H1 (cell line): ENCODE measurements at regions not wholly inside any gene's neighbourhood (a gene's known extent, or its start where the extent isn't known, plus 50 kb on each side); places are given as distances from the start of the nearest gene placed in this dataset.

Source experiments
- CTCF ChIA-PET: fragments of 300-600 bp; sonication (Branson Sonifier 250); formaldehyde crosslinking; loops from one replicate; lab custom pipeline; 2021; ENCODE audit not compliant: partially characterized antibody; lab: Charles Lee
- POLR2A ChIA-PET: fragments of 300-600 bp; sonication (Branson Sonifier 250); formaldehyde crosslinking; loops from one replicate; lab custom pipeline; 2021; ENCODE audit warnings: inconsistent platforms; ENCODE audit not compliant: partially characterized antibody; lab: Charles Lee
- DNase-seq, 2 experiments: peaks; one replicate each; pipeline versions ENCODE4 v3.0.0 to v3.0.0-alpha.2; 2010 to 2022; ENCODE audit warnings: low spot score in 2 of 2, low read depth in 1 of 2, mixed read lengths in 1 of 2
- FAIRE-seq: peaks from 2 replicates; lab custom pipeline; 2011; peaks lifted over from hg19 to GRCh38; lab: Jason Lieb, UNC
- H2AFZ ChIP-seq: 2 replicates; pipeline ENCODE4 v1.8.1; 2012; ENCODE audit warnings: low read length, inconsistent platforms
- H2AK5ac ChIP-seq: 2 replicates; pipeline ENCODE4 v1.6.1; 2013; ENCODE audit warnings: low read depth, low read length
- H2BK120ac ChIP-seq: replicated peaks from 2 replicates; pipeline ENCODE3; 2013; ENCODE audit warnings: low read depth, low read length, inconsistent platforms
- H2BK12ac ChIP-seq: 2 replicates; pipeline ENCODE4 v1.6.1; 2013; ENCODE audit warnings: low read depth, low read length
- H2BK15ac ChIP-seq: 2 replicates; pipeline ENCODE4 v1.6.1; 2013; ENCODE audit warnings: low read length
- H2BK20ac ChIP-seq: 2 replicates; pipeline ENCODE4 v1.6.1; 2013; ENCODE audit warnings: low read length
- H2BK5ac ChIP-seq: 2 replicates; pipeline ENCODE4 v1.6.1; 2013; ENCODE audit warnings: low read depth, low read length
- H3K14ac ChIP-seq: 2 replicates; pipeline ENCODE4 v1.6.1; 2013; ENCODE audit warnings: inconsistent platforms; ENCODE audit not compliant: insufficient read length
- H3K18ac ChIP-seq: 2 replicates; pipeline ENCODE4 v1.6.1; 2013; ENCODE audit warnings: low read length; ENCODE audit errors: extremely low read depth
- H3K23ac ChIP-seq: 2 replicates; pipeline ENCODE4 v1.6.1; 2013; ENCODE audit warnings: inconsistent platforms; ENCODE audit not compliant: insufficient read length
- H3K23me2 ChIP-seq: 2 replicates; pipeline ENCODE4 v1.6.1; 2013; ENCODE audit warnings: low read depth, low read length
- H3K27ac ChIP-seq: 2 replicates; pipeline ENCODE4 v1.6.1; 2011; ENCODE audit warnings: low read depth, low read length, inconsistent platforms
- H3K27me3 ChIP-seq, 4 experiments: replicated peaks in 1 of 4; 1 replicate in 1 of 4; 2 replicates in 3 of 4; pipeline versions ENCODE4 v1.6.1 to v1.8.1; 2011 to 2013; ENCODE audit warnings: low read length in 3 of 4, mild to moderate bottlenecking in 3 of 4, inconsistent platforms in 2 of 4, mixed read lengths in 2 of 4, moderate library complexity in 1 of 4; ENCODE audit not compliant: control insufficient read depth in 3 of 4, insufficient read depth in 3 of 4; ENCODE audit errors: extremely low read depth in 1 of 4
- H3K36me3 ChIP-seq, 4 experiments: 2 replicates each; pipeline versions ENCODE4 v1.6.1 to v1.8.1; 2011 to 2013; ENCODE audit warnings: mild to moderate bottlenecking in 4 of 4, low read length in 3 of 4, moderate library complexity in 2 of 4, control low read depth in 1 of 4, inconsistent platforms in 1 of 4; ENCODE audit not compliant: insufficient read depth in 4 of 4, control insufficient read depth in 2 of 4
- H3K4ac ChIP-seq: replicated peaks from 2 replicates; pipeline ENCODE3; 2013; ENCODE audit warnings: low read length, low read depth, mixed read lengths, inconsistent platforms; ENCODE audit not compliant: insufficient read length
- H3K4me1 ChIP-seq, 4 experiments: replicated peaks in 1 of 4; 1 replicate in 1 of 4; 2 replicates in 3 of 4; pipeline versions ENCODE4 v1.6.1 to v1.8.1; 2011 to 2013; ENCODE audit warnings: low read length in 3 of 4, inconsistent platforms in 2 of 4, mixed read lengths in 1 of 4; ENCODE audit not compliant: insufficient read depth in 4 of 4, control insufficient read depth in 3 of 4
- H3K4me2 ChIP-seq, 2 experiments: 2 replicates each; pipeline versions ENCODE4 v1.6.1 to v1.8.1; 2011 to 2013; ENCODE audit warnings: low read depth in 2 of 2, low read length in 2 of 2, control low read depth in 1 of 2, inconsistent platforms in 1 of 2, mild to moderate bottlenecking in 1 of 2; ENCODE audit not compliant: insufficient read depth in 1 of 2
- H3K4me3 ChIP-seq, 4 experiments: fragments of 200-600, 300-600 bp in 1 of 4; sonication (generic), shearing (Covaris generic), sonication (Bioruptor Twin) in 1 of 4; 2 replicates each; pipeline versions ENCODE4 v1.5.1 to v1.8.1; 2011 to 2016; ENCODE audit warnings: low read length in 4 of 4, low read depth in 3 of 4, control low read depth in 2 of 4, inconsistent platforms in 2 of 4, mild to moderate bottlenecking in 2 of 4, mixed read lengths in 1 of 4, moderate library complexity in 1 of 4; ENCODE audit not compliant: insufficient read depth in 2 of 4; ENCODE audit errors: extremely low read depth in 1 of 4
- H3K56ac ChIP-seq: replicated peaks from 2 replicates; pipeline ENCODE3; 2013; ENCODE audit warnings: low read depth, mild to moderate bottlenecking, mixed read lengths, low read length, inconsistent platforms; ENCODE audit not compliant: insufficient read length
- H3K79me1 ChIP-seq: 2 replicates; pipeline ENCODE4 v1.6.1; 2013; ENCODE audit warnings: low read depth, low read length, control low read depth
- H3K79me2 ChIP-seq, 2 experiments: 2 replicates each; pipeline versions ENCODE4 v1.6.1 to v1.8.1; 2012 to 2013; ENCODE audit warnings: low read length in 2 of 2, mild to moderate bottlenecking in 2 of 2, inconsistent platforms in 1 of 2; ENCODE audit not compliant: insufficient read depth in 2 of 2, control insufficient read depth in 1 of 2
- H3K9ac ChIP-seq, 4 experiments: replicated peaks in 1 of 4; 1 replicate in 1 of 4; 2 replicates in 3 of 4; pipeline versions ENCODE4 v1.6.1 to v1.8.1; 2011 to 2013; ENCODE audit warnings: low read depth in 3 of 4, low read length in 3 of 4, control low read depth in 2 of 4, mild to moderate bottlenecking in 2 of 4, moderate library complexity in 2 of 4, inconsistent platforms in 1 of 4; ENCODE audit errors: extremely low read depth in 1 of 4
- H3K9me3 ChIP-seq, 2 experiments: 2 replicates each; pipeline versions ENCODE4 v1.6.1 to v1.8.1; 2012 to 2013; ENCODE audit warnings: mild to moderate bottlenecking in 2 of 2, moderate library complexity in 2 of 2, control low read depth in 1 of 2, inconsistent platforms in 1 of 2, low read depth in 1 of 2, low read length in 1 of 2, mixed read lengths in 1 of 2; ENCODE audit not compliant: insufficient read depth in 2 of 2
- H4K20me1 ChIP-seq, 2 experiments: replicated peaks in 1 of 2; 2 replicates each; pipeline versions ENCODE3 to v1.8.1; 2011 to 2013; ENCODE audit warnings: inconsistent platforms in 2 of 2, low read length in 2 of 2, mild to moderate bottlenecking in 1 of 2; ENCODE audit not compliant: insufficient read depth in 2 of 2, control insufficient read depth in 1 of 2
- H4K5ac ChIP-seq: 2 replicates; pipeline ENCODE4 v1.6.1; 2013; ENCODE audit warnings: low read length, low read depth, mixed read lengths, inconsistent platforms; ENCODE audit not compliant: insufficient read length
- H4K8ac ChIP-seq: 2 replicates; pipeline ENCODE4 v1.8.0; 2013; ENCODE audit warnings: mild to moderate bottlenecking, moderate library complexity, low read length, inconsistent platforms; ENCODE audit not compliant: insufficient read depth; ENCODE audit errors: extremely low read depth
- H4K91ac ChIP-seq: replicated peaks from 2 replicates; pipeline ENCODE3; 2013; ENCODE audit warnings: low read length, mixed read lengths, inconsistent platforms; ENCODE audit not compliant: insufficient read length
- BACH1 ChIP-seq: IDR thresholded peaks from 2 replicates; pipeline ENCODE4 v1.6.1; 2012; ENCODE audit warnings: low read length, improper control_type of control experiment
- CBX5 ChIP-seq: fragments of 300-800, 300-1000 bp; sonication (generic); IDR thresholded peaks from 2 replicates; pipeline ENCODE4 v1.7.1; 2016; ENCODE audit warnings: antibody characterized with exemption, low read length, low read depth
- CTBP2 ChIP-seq: IDR thresholded peaks from 2 replicates; pipeline ENCODE4 v1.7.0; 2011; ENCODE audit warnings: borderline replicate concordance, mild to moderate bottlenecking, moderate library complexity, mixed read lengths, low read length; ENCODE audit not compliant: insufficient read depth, insufficient read length
- FOSL1 ChIP-seq: IDR thresholded peaks from 2 replicates; pipeline ENCODE4 v1.6.1; 2011; ENCODE audit warnings: mild to moderate bottlenecking, low read depth, low read length, moderate library complexity; ENCODE audit not compliant: insufficient read depth
- HDAC6 ChIP-seq: IDR thresholded peaks from one replicate; pipeline ENCODE4 v1.7.1; 2012; ENCODE audit warnings: low read depth, mild to moderate bottlenecking, inconsistent platforms, low read length, moderate library complexity
- JUN ChIP-seq: IDR thresholded peaks from 2 replicates; pipeline ENCODE4 v1.6.1; 2011; ENCODE audit warnings: low read depth, mild to moderate bottlenecking, improper control_type of control experiment, low read length
- RBBP5 ChIP-seq: IDR thresholded peaks from 2 replicates; pipeline ENCODE4 v1.7.1; 2012; ENCODE audit warnings: low read depth, mild to moderate bottlenecking, inconsistent platforms, low read length, moderate library complexity, borderline replicate concordance
- SIRT6 ChIP-seq: IDR thresholded peaks from one replicate; pipeline ENCODE4 v1.7.1; 2012; ENCODE audit warnings: low read length, inconsistent platforms
- TCF12 ChIP-seq: IDR thresholded peaks from 2 replicates; pipeline ENCODE4 v1.6.1; 2011; ENCODE audit warnings: low read depth, mild to moderate bottlenecking, low read length
- TEAD4 ChIP-seq: IDR thresholded peaks from 2 replicates; pipeline ENCODE4 v1.6.1; 2012; ENCODE audit warnings: low read depth, low read length, inconsistent platforms, mixed read lengths
- WGBS, 2 experiments: shearing (Covaris generic) in 1 of 2; methylation state at CpG; one replicate each; pipeline versions ENCODE4 v1.1.6 to v1.1.7; 2013 to 2015; ENCODE audit warnings: low lambda C conversion rate in 2 of 2, mixed read lengths in 2 of 2, inconsistent platforms in 1 of 2, low coverage in 1 of 2, missing lambda C conversion rate in 1 of 2; ENCODE audit not compliant: insufficient replicate concordance in 2 of 2, insufficient coverage in 1 of 2, insufficient read length in 1 of 2; ENCODE audit errors: extremely low coverage in 1 of 2, missing lambda C conversion rate in 1 of 2; 5-methylcytosine and 5-hydroxymethylcytosine counted together
- TF ChIP-seq, protein P1 (sequence below): IDR thresholded peaks from 2 replicates; pipeline ENCODE4 v1.6.1; 2012; ENCODE audit warnings: inconsistent platforms
- TF ChIP-seq, protein P2 (sequence below), 3 experiments: IDR thresholded peaks; 1 replicate in 2 of 3; 2 replicates in 1 of 3; pipeline versions ENCODE4 v1.5.1 to v1.6.1; 2011; ENCODE audit warnings: low read length in 3 of 3, mild to moderate bottlenecking in 3 of 3, inconsistent platforms in 2 of 3, low read depth in 1 of 3, moderate library complexity in 1 of 3; ENCODE audit not compliant: insufficient read depth in 1 of 3; ENCODE audit errors: control extremely low read depth in 1 of 3

DNA sequence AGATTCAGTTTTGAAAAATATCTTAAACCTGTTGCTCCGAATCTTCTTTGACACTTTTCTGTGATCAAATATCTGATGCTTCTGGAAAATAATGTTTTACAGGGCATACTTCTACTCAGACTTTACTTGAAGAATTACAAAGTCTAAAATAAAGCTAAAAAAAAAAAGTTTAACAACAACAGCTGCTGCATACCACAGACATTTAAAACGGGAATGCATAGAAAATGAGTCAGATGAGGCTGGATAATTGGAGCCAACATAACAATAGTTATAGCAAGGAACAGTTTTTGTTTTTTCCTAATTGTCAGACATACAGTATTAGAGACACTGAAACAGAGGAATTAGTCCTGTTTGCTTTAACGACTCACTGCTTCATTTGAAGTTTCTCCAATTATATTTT is 1090.2 kb downstream of the SUCLG1 start:
- 94% methylated on average over 3 of the region's 3 CpGs; no CpG with 5 or more reads in 1 of the 2 experiments for WGBS, 2 experiments
- TF ChIP-seq SIRT6 (no peak), CTBP2 (no peak), TEAD4 (no peak), RBBP5 (no peak), BACH1 (no peak), CBX5 (no peak), JUN (no peak), HDAC6 (no peak), FOSL1 (no peak), TCF12 (no peak)
- TF ChIP-seq, protein P1, sequence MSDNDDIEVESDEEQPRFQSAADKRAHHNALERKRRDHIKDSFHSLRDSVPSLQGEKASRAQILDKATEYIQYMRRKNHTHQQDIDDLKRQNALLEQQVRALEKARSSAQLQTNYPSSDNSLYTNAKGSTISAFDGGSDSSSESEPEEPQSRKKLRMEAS, result no peak
- TF ChIP-seq, protein P2, sequence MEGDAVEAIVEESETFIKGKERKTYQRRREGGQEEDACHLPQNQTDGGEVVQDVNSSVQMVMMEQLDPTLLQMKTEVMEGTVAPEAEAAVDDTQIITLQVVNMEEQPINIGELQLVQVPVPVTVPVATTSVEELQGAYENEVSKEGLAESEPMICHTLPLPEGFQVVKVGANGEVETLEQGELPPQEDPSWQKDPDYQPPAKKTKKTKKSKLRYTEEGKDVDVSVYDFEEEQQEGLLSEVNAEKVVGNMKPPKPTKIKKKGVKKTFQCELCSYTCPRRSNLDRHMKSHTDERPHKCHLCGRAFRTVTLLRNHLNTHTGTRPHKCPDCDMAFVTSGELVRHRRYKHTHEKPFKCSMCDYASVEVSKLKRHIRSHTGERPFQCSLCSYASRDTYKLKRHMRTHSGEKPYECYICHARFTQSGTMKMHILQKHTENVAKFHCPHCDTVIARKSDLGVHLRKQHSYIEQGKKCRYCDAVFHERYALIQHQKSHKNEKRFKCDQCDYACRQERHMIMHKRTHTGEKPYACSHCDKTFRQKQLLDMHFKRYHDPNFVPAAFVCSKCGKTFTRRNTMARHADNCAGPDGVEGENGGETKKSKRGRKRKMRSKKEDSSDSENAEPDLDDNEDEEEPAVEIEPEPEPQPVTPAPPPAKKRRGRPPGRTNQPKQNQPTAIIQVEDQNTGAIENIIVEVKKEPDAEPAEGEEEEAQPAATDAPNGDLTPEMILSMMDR (IDR thresholded peaks at IDR 0.05; ENCODE audit: control extremely low read depth in 1 of 3, insufficient read depth in 1 of 3, low read depth in 1 of 3, low read length in 3 of 3), result no peak
- H2AFZ ChIP-seq, result no peak overlapping the region

More for the DNA sequence above, 1090.2 kb downstream of the SUCLG1 start:
- DNase-seq, result no peak
- Histone ChIP-seq H3K36me3 (no peaks in the 10 kb centered on the region), H3K79me2 (no peaks in the 10 kb centered on the region), H3K4me3 (no peak overlapping the region), H3K4ac (no peak overlapping the region), H4K91ac (no peak overlapping the region), H3K9me3 (no peaks in the 10 kb centered on the region), H3K23me2 (no peaks in the 10 kb centered on the region), H3K27me3 (no peaks in the 10 kb centered on the region), H4K8ac (no peak overlapping the region), H3K18ac (no peak overlapping the region), H2BK120ac (no peak overlapping the region), H3K79me1 (no peaks in the 10 kb centered on the region), H3K23ac (no peak overlapping the region), H2BK12ac (no peak overlapping the region), H3K9ac (no peak overlapping the region), H3K27ac (no peak overlapping the region), H4K5ac (no peak overlapping the region), H2BK15ac (no peak overlapping the region), H2BK5ac (no peak overlapping the region), H2BK20ac (no peak overlapping the region), H4K20me1 (no peaks in the 10 kb centered on the region), H3K14ac (no peak overlapping the region), H3K56ac (no peak overlapping the region), H3K4me2 (no peak overlapping the region), H2AK5ac (no peak overlapping the region), H3K4me1 (no peaks in the 10 kb centered on the region)
- ChIA-PET POLR2A (no interaction called here), CTCF (no interaction called here)
- FAIRE-seq, result no peak
